DMS53 (cell line): ENCODE measurements at regions not wholly inside any gene's neighbourhood (a gene's known extent, or its start where the extent isn't known, plus 50 kb on each side); places are given as distances from the start of the nearest gene placed in this dataset.
A peak's percentile ranks its signal among the peaks of the same experiment; 100 is the strongest.

Source experiments
- DNase-seq: peaks from one replicate; lab custom pipeline; 2025; lab: John Stamatoyannopoulos, UW

GRCh38 chr4:3669553-3669949 is 96.6 kb upstream of the ADRA2C start:
- no peak for DNase-seq

- DNase-seq, result no peak
Observed at GRCh38 chr4:3668825-3669552, 97.2 kb upstream of the ADRA2C start.

- DNase-seq, result no peak
Observed at GRCh38 chr4:3667258-3667657, 98.9 kb upstream of the ADRA2C start.

- DNase-seq, result no peak
Observed at GRCh38 chr4:3666263-3666662, 99.9 kb upstream of the ADRA2C start.

GRCh38 chr4:3665360-3665891 is 100.8 kb upstream of the ADRA2C start:
- no peak for DNase-seq

- DNase-seq, result no peak
Observed at GRCh38 chr4:3663791-3664190, 102.4 kb upstream of the ADRA2C start.

- DNase-seq, result no peak
Observed at GRCh38 chr4:3662516-3662915, 103.7 kb upstream of the ADRA2C start.

GRCh38 chr4:3661989-3662388 is 104.2 kb upstream of the ADRA2C start:
- no peak for DNase-seq

GRCh38 chr4:3660928-3661515 is 105.2 kb upstream of the ADRA2C start:
- DNase-seq, result no peak

- DNase-seq, result no peak
Observed at GRCh38 chr4:3660086-3660927, 105.9 kb upstream of the ADRA2C start.

GRCh38 chr4:3659131-3659530 is 107.1 kb upstream of the ADRA2C start:
- no peak for DNase-seq

GRCh38 chr4:3658530-3658913 is 107.7 kb upstream of the ADRA2C start:
- no peak for DNase-seq

GRCh38 chr4:3657902-3658529 is 108.2 kb upstream of the ADRA2C start:
- DNase-seq, result no peak

- no peak for DNase-seq
Observed at GRCh38 chr4:3656416-3657356, 109.5 kb upstream of the ADRA2C start.

- no peak for DNase-seq
Observed at GRCh38 chr4:3655963-3656362, 110.2 kb upstream of the ADRA2C start.

- no peak for DNase-seq
Observed at GRCh38 chr4:3655485-3655884, 110.7 kb upstream of the ADRA2C start.

GRCh38 chr4:3654036-3654807 is 112.0 kb upstream of the ADRA2C start:
- DNase-seq, result peak; percentile 28

GRCh38 chr4:3652586-3652985 is 113.6 kb upstream of the ADRA2C start:
- no peak for DNase-seq

- DNase-seq, result no peak
Observed at GRCh38 chr4:3651267-3651845, 114.8 kb upstream of the ADRA2C start.

- no peak for DNase-seq
Observed at GRCh38 chr4:3649491-3649890, 116.7 kb upstream of the ADRA2C start.
